ENCODE measurements at regions not wholly inside any gene's neighbourhood (a gene's known extent, or its start where the extent isn't known, plus 50 kb on each side); places are given as distances from the start of the nearest gene placed in this dataset.

- no peaks in the 10 kb centered on the region for H3K4me1 ChIP-seq
- WGBS, 2 donors: 66 to 73% methylated on average over 4 of the region's 4 CpGs
- no peak for ATAC-seq
- DNase-seq: no peak
- no peak overlapping the region for H3K4me3 ChIP-seq
- no peak for TF ChIP-seq CTCF (IDR thresholded peaks at IDR 0.05)
- H3K27me3 ChIP-seq: no peaks in the 10 kb centered on the region
- H3K9me3 ChIP-seq: no peaks in the 10 kb centered on the region
- H3K27ac ChIP-seq: no peak overlapping the region
- intact Hi-C loops (cut with DNase I): no loop called here
- no peak for FAIRE-seq
- no peaks in the 10 kb centered on the region for H3K36me3 ChIP-seq
Observed at GRCh38 chr14:65933400-65934069, 521.0 kb downstream of the FUT8 start.

- H3K4me3 ChIP-seq: no peak overlapping the region
- WGBS, 2 donors: 80 to 91% methylated on average over 5 of the region's 5 CpGs
- FAIRE-seq (no peak), ATAC-seq (no peak), DNase-seq (no peak)
- H3K9me3 ChIP-seq: no peaks in the 10 kb centered on the region
- H3K27ac ChIP-seq: no peak overlapping the region
- no peaks in the 10 kb centered on the region for H3K27me3 ChIP-seq
- intact Hi-C loops (cut with DNase I): no loop called here
- H3K36me3 ChIP-seq: no peaks in the 10 kb centered on the region
- TF ChIP-seq CTCF (IDR thresholded peaks at IDR 0.05): no peak
- H3K4me1 ChIP-seq: no peaks in the 10 kb centered on the region
Observed at GRCh38 chr14:65934070-65934435, 521.5 kb downstream of the FUT8 start.

- ATAC-seq (no peak), FAIRE-seq (no peak), DNase-seq (no peak)
- Histone ChIP-seq H3K36me3 (no peaks in the 10 kb centered on the region), H3K27me3 (no peaks in the 10 kb centered on the region), H3K4me1 (no peaks in the 10 kb centered on the region), H3K4me3 (no peak overlapping the region), H3K9me3 (no peaks in the 10 kb centered on the region), H3K27ac (no peak overlapping the region)
- whole genome bisulfite sequencing, 2 donors: 80 to 89% methylated on average over 3 of the region's 3 CpGs
- intact Hi-C loops (cut with DNase I): no loop called here
- TF ChIP-seq CTCF (IDR thresholded peaks at IDR 0.05): no peak
Observed at GRCh38 chr14:65936342-65936975, 523.9 kb downstream of the FUT8 start.

GRCh38 chr14:65937079-65937959 lies 524.8 kb downstream of the FUT8 start:
- 84 to 89% methylated on average over 8 of the region's 8 CpGs for WGBS, 2 donors
- DNase-seq: no peak

More at GRCh38 chr14:65937079-65937959, 524.8 kb downstream of the FUT8 start:
- H3K4me3 ChIP-seq: no peak overlapping the region
- H3K4me1 ChIP-seq: no peaks in the 10 kb centered on the region
- H3K9me3 ChIP-seq: no peaks in the 10 kb centered on the region
- no peaks in the 10 kb centered on the region for H3K36me3 ChIP-seq
- FAIRE-seq: no peak
- TF ChIP-seq CTCF (IDR thresholded peaks at IDR 0.05): no peak
- H3K27ac ChIP-seq: no peak overlapping the region
- intact Hi-C loops (cut with DNase I): no loop called here
- ATAC-seq: no peak
- H3K27me3 ChIP-seq: no peaks in the 10 kb centered on the region

All from pancreas (tissue), 10 donors.